Activated T-helper 1 cell treated with anti-CD3 and anti-CD28 coated beads, Interleukin-12 subunit alpha, Interleukin-12 subunit beta, Interleukin-2, Interleukin-4 antibody, amounts not matched to agents 30 ng/mL and 10 ng/mL and 1 ng/mL, durations not matched to agents 14 hours and 24 hours and 36 hours (primary cell): ENCODE measurements at regions not wholly inside any gene's neighbourhood (a gene's known extent, or its start where the extent isn't known, plus 50 kb on each side); places are given as distances from the start of the nearest gene placed in this dataset.

Source experiments
- DNase-seq: peaks from one replicate; pipeline ENCODE4 v3.0.0; 2021; ENCODE audit warnings: low spot score
- H3K27ac Mint-ChIP-seq: one replicate; pipeline ENCODE4 v1.8.0; 2021; ENCODE audit warnings: mild to moderate bottlenecking, mixed read lengths
- H3K27me3 Mint-ChIP-seq: one replicate; pipeline ENCODE4 v1.8.0; 2022; ENCODE audit warnings: mild to moderate bottlenecking, moderate library complexity, mixed read lengths; ENCODE audit not compliant: insufficient read depth
- H3K36me3 Mint-ChIP-seq: one replicate; pipeline ENCODE4 v1.8.0; 2021; ENCODE audit warnings: low read depth, mixed read lengths
- H3K4me1 Mint-ChIP-seq: one replicate; pipeline ENCODE4 v1.8.0; 2021; ENCODE audit warnings: low read depth, mixed read lengths
- H3K4me3 Mint-ChIP-seq: one replicate; pipeline ENCODE4 v1.8.0; 2021; ENCODE audit warnings: mild to moderate bottlenecking, moderate library complexity, mixed read lengths
- H3K9me3 Mint-ChIP-seq: one replicate; pipeline ENCODE4 v1.8.0; 2021; ENCODE audit warnings: mixed read lengths
- intact Hi-C: fragments of 100-400 bp; cut with micrococcal nuclease; formaldehyde crosslinking; loops from one replicate; pipeline ENCODE4 v1.15.1; 2024

DNA sequence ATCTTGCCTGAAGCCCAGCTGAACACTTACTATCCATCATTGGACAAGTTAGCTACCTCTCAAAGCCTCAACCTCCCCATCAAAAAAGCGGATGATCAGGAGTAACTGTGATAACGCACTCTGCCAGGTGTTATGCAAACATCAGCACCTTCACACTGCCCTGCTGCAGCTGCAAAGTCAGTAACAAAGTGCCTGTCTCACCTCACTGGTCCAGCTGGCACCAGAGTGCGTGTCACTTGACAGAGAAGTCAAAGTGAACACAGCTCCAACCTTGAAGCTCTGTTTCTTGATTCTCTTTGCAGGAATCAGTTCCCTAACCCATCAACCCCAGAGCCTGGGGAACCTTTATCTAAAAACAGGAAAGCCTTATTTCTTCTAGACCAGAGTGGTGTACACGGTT, 413.6 kb downstream of the CTTN start:
- Mint-ChIP-seq H3K9me3 (no peaks in the 10 kb centered on the region), H3K4me3 (no peak overlapping the region), H3K27ac (no peak overlapping the region), H3K27me3 (no peaks in the 10 kb centered on the region), H3K4me1 (no peaks in the 10 kb centered on the region), H3K36me3 (no peaks in the 10 kb centered on the region)
- intact Hi-C loops: no loop called here
- no peak for DNase-seq

DNA sequence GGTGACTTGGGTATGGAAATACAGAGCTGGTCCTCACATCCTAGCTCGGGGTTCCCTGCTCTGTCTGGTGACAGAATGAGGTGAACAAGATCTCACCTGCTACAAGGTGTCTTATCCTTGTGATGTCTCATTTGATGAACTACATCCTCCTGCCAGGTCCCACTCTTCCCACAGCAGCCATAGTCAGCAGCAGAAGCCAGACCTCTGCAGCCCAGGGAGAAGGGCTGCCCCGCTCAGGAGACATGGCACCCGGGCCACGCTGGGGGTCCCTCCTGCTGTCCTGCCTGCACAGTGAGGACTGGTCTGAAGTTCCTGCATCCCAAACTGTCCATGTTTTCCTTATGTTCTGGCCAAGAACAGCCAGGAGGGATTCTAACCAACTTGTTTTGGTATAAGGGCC, 414.1 kb downstream of the CTTN start:
- no peaks in the 10 kb centered on the region for H3K36me3 Mint-ChIP-seq
- no peaks in the 10 kb centered on the region for H3K4me1 Mint-ChIP-seq
- no peak overlapping the region for H3K4me3 Mint-ChIP-seq
- H3K27ac Mint-ChIP-seq: no peak overlapping the region
- intact Hi-C loops: no loop called here
- DNase-seq: no peak
- no peaks in the 10 kb centered on the region for H3K27me3 Mint-ChIP-seq
- H3K9me3 Mint-ChIP-seq: no peaks in the 10 kb centered on the region

DNA sequence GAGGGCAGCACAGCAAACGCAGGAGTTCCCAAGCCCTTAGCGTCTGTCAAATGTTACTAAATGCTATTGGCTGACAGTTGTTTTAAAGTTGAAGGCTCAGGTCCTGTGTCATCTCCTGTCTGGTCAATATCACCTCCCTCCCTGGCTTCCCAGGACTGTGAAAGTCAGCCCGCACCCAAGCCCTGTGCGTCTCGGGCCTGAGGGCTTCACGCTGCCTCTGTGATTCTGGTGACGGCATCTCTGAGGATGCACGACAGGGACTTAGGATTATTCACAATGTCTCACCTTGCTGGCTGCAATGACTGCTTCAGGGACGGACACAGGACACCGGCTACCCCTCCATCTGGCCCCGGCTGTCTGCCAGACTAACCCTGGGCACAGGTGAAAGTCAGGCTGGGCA, 415.3 kb downstream of the CTTN start:
- Mint-ChIP-seq H3K9me3 (no peaks in the 10 kb centered on the region), H3K27ac (no peak overlapping the region), H3K4me1 (no peaks in the 10 kb centered on the region), H3K36me3 (no peaks in the 10 kb centered on the region), H3K4me3 (no peak overlapping the region), H3K27me3 (no peaks in the 10 kb centered on the region)
- intact Hi-C loops: no loop called here
- no peak for DNase-seq

DNA sequence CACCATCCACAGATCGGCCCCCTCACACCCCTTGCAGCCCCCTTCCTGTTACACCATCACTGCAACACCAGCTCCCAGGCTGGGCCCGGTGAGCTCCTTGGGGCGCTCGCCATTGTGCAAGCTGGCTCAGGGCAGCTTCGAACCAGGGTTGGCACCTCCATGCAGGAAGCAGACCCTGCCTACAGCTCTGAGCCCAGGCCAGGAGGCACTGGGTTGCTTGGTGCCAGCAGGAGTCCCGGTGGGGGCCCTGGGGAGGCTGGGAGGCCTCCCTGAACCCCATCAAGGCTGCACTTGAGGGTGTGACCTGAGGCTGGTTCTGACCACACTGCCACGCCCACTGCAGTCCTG, 417.1 kb downstream of the CTTN start:
- Mint-ChIP-seq H3K27me3 (no peaks in the 10 kb centered on the region), H3K27ac (no peak overlapping the region), H3K4me1 (no peaks in the 10 kb centered on the region), H3K9me3 (no peaks in the 10 kb centered on the region), H3K36me3 (no peaks in the 10 kb centered on the region), H3K4me3 (no peak overlapping the region)
- no peak for DNase-seq
- intact Hi-C loops: no loop called here

DNA sequence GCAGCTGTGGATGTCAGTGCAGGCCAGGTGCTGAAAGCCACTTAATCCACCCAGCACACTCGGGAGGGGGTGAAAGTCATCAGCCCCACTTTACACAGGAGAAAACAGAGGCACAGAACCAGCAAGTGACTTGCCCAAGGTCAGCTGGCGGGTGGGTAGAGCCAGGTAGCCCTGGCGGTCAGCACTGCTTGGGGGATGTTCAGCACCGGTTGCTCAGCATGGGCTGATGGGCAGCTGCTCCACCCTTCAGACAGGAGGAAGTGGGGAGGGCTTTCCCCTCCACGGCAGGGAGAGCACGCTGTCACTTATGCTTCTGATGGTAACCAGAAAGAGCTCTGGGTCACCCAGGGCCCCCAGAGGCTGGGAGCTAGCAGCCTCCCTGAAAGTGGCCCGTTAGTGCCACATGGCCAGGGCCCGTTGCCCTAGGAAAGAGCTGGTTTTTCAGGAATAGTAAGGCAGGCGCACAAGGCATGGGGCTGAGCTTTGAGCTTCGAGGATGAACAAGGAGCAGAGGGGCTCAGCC, 417.9 kb downstream of the CTTN start:
- H3K9me3 Mint-ChIP-seq: no peaks in the 10 kb centered on the region

DNA sequence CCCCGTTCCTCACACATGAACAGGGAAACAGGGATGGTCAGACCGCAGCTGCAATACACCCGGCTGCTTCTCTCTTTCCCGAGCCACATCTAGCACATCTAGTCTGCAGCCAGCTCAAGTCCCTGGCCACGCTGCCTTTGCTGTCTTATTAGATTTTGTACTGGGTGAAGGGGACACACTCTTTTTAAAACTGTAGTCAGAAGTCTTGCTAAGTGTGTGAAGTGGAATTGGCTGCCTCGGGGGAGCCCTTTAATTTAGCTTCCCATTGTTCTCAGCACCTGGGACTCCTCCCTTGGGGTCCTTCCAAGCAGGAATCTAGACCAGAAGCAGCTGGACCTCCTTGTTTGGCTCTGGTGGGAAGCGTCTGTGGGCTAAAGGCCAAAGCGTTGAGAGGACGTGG, 420.0 kb downstream of the CTTN start:
- DNase-seq: no peak
- Mint-ChIP-seq H3K27ac (no peak overlapping the region), H3K36me3 (no peaks in the 10 kb centered on the region), H3K4me1 (no peaks in the 10 kb centered on the region), H3K4me3 (no peak overlapping the region), H3K27me3 (peaks cover 5% of the 10 kb centered on the region), H3K9me3 (no peaks in the 10 kb centered on the region)
- intact Hi-C loops: no loop called here

More for the DNA sequence above, 417.9 kb downstream of the CTTN start:
- no peaks in the 10 kb centered on the region for H3K4me1 Mint-ChIP-seq
- DNase-seq: no peak
- no peak overlapping the region for H3K27ac Mint-ChIP-seq
- no peak overlapping the region for H3K4me3 Mint-ChIP-seq
- no peaks in the 10 kb centered on the region for H3K36me3 Mint-ChIP-seq
- intact Hi-C loops: no loop called here
- H3K27me3 Mint-ChIP-seq: no peaks in the 10 kb centered on the region

DNA sequence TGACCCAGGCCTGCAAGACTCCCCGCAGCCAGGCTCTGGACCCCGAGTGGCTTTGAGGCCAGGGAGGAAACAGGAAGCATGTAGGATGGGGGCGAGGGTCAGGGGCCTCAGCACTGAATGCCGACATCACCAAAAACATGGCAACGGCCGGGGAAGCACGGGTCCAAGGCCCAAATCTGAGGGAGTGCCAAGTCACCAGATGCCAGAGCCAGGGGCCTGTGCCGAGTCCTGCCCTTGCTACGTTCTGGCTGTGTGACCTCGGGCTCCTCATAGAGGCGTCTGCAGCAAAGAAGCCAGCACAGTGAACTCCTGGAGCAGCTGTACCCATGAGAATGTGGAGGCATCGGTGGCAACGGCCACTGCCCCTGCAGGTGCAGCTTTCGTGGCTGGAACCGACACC, 420.7 kb downstream of the CTTN start:
- H3K4me3 Mint-ChIP-seq: no peak overlapping the region
- intact Hi-C loops: no loop called here
- H3K4me1 Mint-ChIP-seq: no peaks in the 10 kb centered on the region
- no peak for DNase-seq
- H3K27me3 Mint-ChIP-seq: peaks cover 10% of the 10 kb centered on the region
- no peak overlapping the region for H3K27ac Mint-ChIP-seq
- H3K9me3 Mint-ChIP-seq: no peaks in the 10 kb centered on the region
- H3K36me3 Mint-ChIP-seq: no peaks in the 10 kb centered on the region

DNA sequence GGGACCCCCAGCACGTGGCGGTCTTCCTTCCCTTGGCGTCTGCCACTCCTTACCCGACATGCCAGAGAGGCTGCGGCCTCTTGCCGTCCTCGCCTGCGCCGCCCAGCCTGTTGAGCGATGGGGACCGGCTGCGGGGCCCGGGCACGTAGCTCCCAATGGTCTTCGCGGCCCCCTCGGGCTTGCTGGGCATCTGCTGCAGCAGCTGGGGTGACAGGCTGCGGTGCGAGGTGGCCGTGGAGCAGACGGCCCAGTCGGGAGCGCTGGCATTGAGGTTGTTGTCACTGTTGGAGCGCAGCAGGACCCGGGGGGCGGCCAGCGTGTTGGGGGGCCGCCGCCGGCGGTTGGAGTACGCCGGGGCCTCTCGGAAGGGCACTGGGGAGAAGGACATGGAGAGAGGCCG, 422.0 kb downstream of the CTTN start:
- peaks cover 13% of the 10 kb centered on the region for H3K27me3 Mint-ChIP-seq
- DNase-seq: no peak
- no peaks in the 10 kb centered on the region for H3K9me3 Mint-ChIP-seq
- no peak overlapping the region for H3K4me3 Mint-ChIP-seq
- H3K27ac Mint-ChIP-seq: no peak overlapping the region
- no peaks in the 10 kb centered on the region for H3K4me1 Mint-ChIP-seq
- intact Hi-C loops: no loop called here
- H3K36me3 Mint-ChIP-seq: no peaks in the 10 kb centered on the region

DNA sequence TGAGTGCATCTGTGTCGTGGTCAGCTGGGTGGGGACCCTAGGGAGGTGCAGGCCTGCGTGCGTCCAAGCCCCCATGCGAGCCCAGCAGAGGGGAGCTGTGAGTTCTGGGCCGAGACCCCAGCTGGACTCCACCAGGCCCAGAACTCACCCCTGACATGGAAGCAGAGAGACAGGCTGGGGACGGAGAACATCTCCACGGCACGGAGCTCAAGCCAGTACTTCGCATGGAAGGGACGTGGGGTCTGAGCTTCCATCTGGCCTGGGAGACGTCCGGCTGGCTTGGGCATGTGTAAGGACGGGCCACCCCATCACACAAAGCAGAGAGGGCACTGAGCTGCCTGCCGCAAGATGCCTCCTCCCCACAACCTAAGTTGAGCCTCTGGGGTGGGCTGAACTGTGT, 422.4 kb downstream of the CTTN start:
- H3K9me3 Mint-ChIP-seq: no peaks in the 10 kb centered on the region
- no peaks in the 10 kb centered on the region for H3K36me3 Mint-ChIP-seq
- DNase-seq: no peak
- no peak overlapping the region for H3K27ac Mint-ChIP-seq
- H3K27me3 Mint-ChIP-seq: peaks cover 17% of the 10 kb centered on the region
- intact Hi-C loops: no loop called here
- no peaks in the 10 kb centered on the region for H3K4me1 Mint-ChIP-seq
- H3K4me3 Mint-ChIP-seq: no peak overlapping the region

DNA sequence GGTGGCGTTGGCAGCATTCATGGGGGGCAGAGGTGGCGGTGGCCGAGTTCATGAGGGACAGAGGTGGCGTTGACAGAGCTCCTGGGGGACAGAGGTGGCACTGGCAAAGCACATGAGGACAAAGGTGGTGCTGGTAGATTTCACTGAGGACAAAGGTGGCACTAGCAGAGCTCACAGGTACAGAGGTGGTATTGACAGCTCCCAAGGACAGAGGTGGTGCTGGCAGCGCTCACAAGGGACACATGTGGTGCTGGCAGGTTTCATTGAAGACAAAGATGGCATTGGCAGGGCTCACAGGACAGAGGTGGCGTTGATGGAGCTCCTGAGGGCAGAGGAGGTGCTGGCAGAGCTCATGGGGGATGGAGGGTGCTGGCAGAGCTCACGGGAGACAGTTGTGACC, 425.4 kb downstream of the CTTN start:
- Mint-ChIP-seq H3K4me3 (no peak overlapping the region), H3K27ac (no peak overlapping the region), H3K4me1 (no peaks in the 10 kb centered on the region), H3K36me3 (no peaks in the 10 kb centered on the region), H3K9me3 (no peaks in the 10 kb centered on the region), H3K27me3 (peaks cover 29% of the 10 kb centered on the region)
- DNase-seq: no peak
- intact Hi-C loops: no loop called here

DNA sequence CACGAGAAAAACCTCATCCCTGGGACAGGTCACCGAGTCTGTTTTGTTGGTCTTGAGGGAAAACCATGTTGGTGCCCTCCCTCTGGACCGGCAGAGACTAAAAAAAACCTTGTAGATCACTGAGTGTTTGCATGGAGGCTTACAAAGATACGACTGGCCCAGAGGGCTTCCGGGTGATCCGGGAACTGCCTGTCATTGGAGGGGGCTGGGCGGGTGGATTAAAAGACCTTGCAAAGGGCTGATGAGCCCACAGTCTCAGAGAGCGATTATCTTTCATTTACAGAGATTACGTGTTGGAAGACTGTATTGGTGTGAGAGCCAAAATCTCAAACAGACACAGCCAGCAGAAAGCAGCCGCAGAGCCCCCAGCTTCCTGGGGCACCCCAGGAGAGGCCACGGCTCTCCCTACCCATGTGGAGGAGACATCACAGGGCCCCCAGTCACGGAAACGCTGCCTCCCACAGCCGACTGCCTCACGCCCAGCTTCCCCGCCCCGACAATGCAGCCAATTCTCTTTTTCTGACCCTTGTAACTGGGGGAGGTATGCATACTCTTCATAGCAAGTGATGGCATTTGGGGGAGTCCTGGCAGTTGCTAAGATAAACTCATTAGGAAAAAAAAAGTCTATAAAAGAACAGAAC, 426.4 kb downstream of the CTTN start:
- H3K4me1 Mint-ChIP-seq: no peaks in the 10 kb centered on the region
- H3K36me3 Mint-ChIP-seq: no peaks in the 10 kb centered on the region
- intact Hi-C loops: no loop called here
- no peak overlapping the region for H3K27ac Mint-ChIP-seq
- H3K9me3 Mint-ChIP-seq: no peaks in the 10 kb centered on the region
- peaks cover 29% of the 10 kb centered on the region for H3K27me3 Mint-ChIP-seq
- no peak overlapping the region for H3K4me3 Mint-ChIP-seq
- DNase-seq: no peak

DNA sequence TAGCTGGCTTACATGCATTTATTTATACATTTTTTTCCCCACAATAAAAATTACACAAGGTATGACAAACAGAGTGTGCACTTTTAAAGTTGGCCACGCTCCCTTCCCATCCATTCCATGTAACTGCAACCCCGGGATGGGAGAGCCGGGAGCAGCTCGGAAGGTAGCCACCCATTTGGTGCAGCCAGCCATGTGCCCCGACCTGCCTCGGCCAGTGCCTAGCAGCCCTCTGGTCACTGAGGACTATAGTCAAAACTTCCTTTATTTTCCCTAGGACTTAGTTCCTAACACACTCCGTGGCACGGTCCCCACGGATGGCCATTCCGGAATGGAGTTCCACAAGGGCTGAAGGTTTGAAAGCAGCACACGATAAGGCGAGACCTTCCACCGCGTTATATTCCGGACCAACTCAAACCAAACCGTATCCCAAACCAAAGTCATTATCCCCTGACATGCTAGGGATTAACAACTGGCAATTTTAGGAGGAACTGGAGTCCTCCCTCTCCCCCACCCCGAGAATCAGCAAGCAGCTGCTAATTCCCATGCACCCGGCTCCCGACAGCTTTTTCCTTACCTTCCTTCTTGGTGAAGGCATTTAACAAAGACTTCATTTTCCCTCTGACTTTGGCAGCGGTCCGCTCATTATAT, 426.4 kb downstream of the SHANK2 start:
- H3K27ac Mint-ChIP-seq: no peak overlapping the region
- no peak for DNase-seq
- intact Hi-C loops: no loop called here
- H3K4me3 Mint-ChIP-seq: no peak overlapping the region
- H3K36me3 Mint-ChIP-seq: no peaks in the 10 kb centered on the region
- H3K27me3 Mint-ChIP-seq: peaks cover 29% of the 10 kb centered on the region
- H3K4me1 Mint-ChIP-seq: no peaks in the 10 kb centered on the region
- no peaks in the 10 kb centered on the region for H3K9me3 Mint-ChIP-seq

DNA sequence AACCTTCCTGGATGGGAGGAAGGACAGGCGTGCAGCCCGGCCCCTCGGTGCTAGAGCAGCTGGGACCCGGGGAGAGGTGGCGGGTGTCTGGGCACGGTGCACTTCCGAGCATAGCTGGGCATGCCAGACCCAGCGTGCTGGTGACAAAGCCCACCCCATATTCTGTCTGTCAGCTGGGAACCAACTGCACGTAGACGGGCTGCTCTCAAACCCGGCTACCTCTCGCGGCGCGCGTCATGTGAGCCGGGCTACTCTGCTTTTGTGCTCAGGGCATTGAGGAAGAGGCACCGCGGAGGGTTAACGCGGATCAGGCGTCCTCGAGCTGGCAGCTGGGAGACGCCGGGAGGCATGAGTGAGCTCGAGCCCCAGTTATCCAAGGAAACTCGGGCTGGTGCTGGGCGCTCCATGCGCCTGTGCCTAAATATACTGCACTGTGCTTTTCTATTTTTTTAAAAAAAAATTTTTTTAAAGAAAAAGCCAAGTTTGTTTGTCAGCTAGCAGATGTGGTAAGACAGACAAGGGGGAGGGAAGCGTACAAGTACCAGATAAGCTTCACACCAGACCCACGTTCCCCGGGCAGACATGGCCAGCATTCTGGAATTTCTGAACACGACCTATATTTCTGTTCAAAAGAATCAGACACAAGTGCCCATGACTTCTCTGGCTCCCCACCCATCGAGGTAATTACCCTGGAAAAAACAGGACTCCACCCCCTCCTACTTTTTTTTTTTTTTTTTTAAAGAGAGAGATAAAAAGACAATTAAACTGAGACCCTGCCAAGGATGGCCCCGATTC, 425.6 kb downstream of the SHANK2 start:
- H3K27me3 Mint-ChIP-seq: peaks cover 29% of the 10 kb centered on the region
- intact Hi-C loops: no loop called here
- H3K27ac Mint-ChIP-seq: no peak overlapping the region
- no peaks in the 10 kb centered on the region for H3K4me1 Mint-ChIP-seq
- no peaks in the 10 kb centered on the region for H3K9me3 Mint-ChIP-seq
- H3K36me3 Mint-ChIP-seq: no peaks in the 10 kb centered on the region
- DNase-seq: no peak
- no peak overlapping the region for H3K4me3 Mint-ChIP-seq
